Keratinocyte (primary cell): ENCODE measurements at regions not wholly inside any gene's neighbourhood (a gene's known extent, or its start where the extent isn't known, plus 50 kb on each side); places are given as distances from the start of the nearest gene placed in this dataset.

Source experiments
- EZH2 ChIP-seq: IDR thresholded peaks from one replicate; pipeline ENCODE4 v1.6.1; 2012; ENCODE audit warnings: inconsistent platforms, mild to moderate bottlenecking, low read length, moderate library complexity
- TF ChIP-seq, protein P1 (sequence below), 3 experiments: IDR thresholded peaks in 1 of 3; conservative IDR thresholded peaks in 1 of 3; optimal IDR thresholded peaks in 1 of 3; 2 replicates in 2 of 3; 3 replicates in 1 of 3; pipeline versions ENCODE3 to v1.5.1; 2011; ENCODE audit warnings: low read length in 3 of 3, mild to moderate bottlenecking in 3 of 3, moderate library complexity in 2 of 3, control low read depth in 1 of 3, inconsistent platforms in 1 of 3; ENCODE audit not compliant: insufficient read depth in 2 of 3; ENCODE audit errors: extremely low read depth in 1 of 3

DNA sequence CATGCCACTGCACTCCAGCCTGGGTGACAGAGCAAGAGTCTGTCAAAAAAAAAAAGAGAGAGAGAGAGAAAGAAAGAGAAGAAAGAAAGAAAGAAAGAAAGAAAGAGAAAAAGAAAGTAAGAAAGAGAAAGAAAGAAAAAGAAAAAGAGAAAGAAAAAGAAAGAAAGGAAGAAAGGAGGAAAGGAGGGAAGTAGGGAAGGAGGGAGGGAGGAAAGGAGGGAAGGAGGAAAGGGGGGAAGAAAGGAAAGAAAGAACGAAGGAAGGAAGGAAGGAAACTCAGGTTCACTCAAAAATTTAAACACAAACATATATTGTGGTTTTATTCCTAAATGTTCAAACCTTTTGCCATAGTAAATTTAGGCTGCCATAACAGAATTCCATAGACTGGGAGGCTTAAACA, 453.0 kb downstream of the SLCO4C1 start:
- TF ChIP-seq, protein P1, sequence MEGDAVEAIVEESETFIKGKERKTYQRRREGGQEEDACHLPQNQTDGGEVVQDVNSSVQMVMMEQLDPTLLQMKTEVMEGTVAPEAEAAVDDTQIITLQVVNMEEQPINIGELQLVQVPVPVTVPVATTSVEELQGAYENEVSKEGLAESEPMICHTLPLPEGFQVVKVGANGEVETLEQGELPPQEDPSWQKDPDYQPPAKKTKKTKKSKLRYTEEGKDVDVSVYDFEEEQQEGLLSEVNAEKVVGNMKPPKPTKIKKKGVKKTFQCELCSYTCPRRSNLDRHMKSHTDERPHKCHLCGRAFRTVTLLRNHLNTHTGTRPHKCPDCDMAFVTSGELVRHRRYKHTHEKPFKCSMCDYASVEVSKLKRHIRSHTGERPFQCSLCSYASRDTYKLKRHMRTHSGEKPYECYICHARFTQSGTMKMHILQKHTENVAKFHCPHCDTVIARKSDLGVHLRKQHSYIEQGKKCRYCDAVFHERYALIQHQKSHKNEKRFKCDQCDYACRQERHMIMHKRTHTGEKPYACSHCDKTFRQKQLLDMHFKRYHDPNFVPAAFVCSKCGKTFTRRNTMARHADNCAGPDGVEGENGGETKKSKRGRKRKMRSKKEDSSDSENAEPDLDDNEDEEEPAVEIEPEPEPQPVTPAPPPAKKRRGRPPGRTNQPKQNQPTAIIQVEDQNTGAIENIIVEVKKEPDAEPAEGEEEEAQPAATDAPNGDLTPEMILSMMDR (optimal IDR thresholded peaks at IDR 0.05 in 1 of 3, IDR thresholded peaks at IDR 0.05 in 1 of 3, conservative IDR thresholded peaks at IDR 0.05 in 1 of 3; ENCODE audit: extremely low read depth in 1 of 3, insufficient read depth in 2 of 3, low read length in 3 of 3) = no peak
- no peak for TF ChIP-seq EZH2
